Activated B cell treated with CpG ODN at 0.5 μM for 24 hours (primary cell): ENCODE measurements at regions not wholly inside any gene's neighbourhood (a gene's known extent, or its start where the extent isn't known, plus 50 kb on each side); places are given as distances from the start of the nearest gene placed in this dataset.

Source experiments
- ATAC-seq: fragments of 200-7000 bp; cut with Tn5 transposase; one replicate; pipeline ENCODE4 v1.10.0; 2021; ENCODE audit warnings: low read depth, mild to moderate bottlenecking, moderate library complexity
- CTCF ChIA-PET: fragments of 350-600 bp; sonication (Branson Sonifier 250); formaldehyde crosslinking; loops from one replicate; lab custom pipeline; 2021; ENCODE audit warnings: antibody characterized with exemption; lab: Charles Lee
- POLR2A ChIA-PET: fragments of 350-600 bp; sonication (Branson Sonifier 250); formaldehyde crosslinking; loops from one replicate; lab custom pipeline; 2021; ENCODE audit warnings: antibody characterized with exemption; lab: Charles Lee
- DNase-seq: peaks from one replicate; pipeline ENCODE4 v3.0.0; 2022
- H3K27ac Mint-ChIP-seq: one replicate; pipeline ENCODE4 v1.8.0; 2020; ENCODE audit warnings: mixed read lengths
- H3K27me3 Mint-ChIP-seq: one replicate; pipeline ENCODE4 v1.8.0; 2021; ENCODE audit warnings: mixed read lengths
- H3K36me3 Mint-ChIP-seq: one replicate; pipeline ENCODE4 v1.8.0; 2021; ENCODE audit warnings: low read depth, mixed read lengths
- H3K4me1 Mint-ChIP-seq: one replicate; pipeline ENCODE4 v1.8.0; 2021; ENCODE audit warnings: mixed read lengths
- H3K4me3 Mint-ChIP-seq: one replicate; pipeline ENCODE4 v1.8.0; 2020; ENCODE audit warnings: mild to moderate bottlenecking, mixed read lengths
- H3K9me3 Mint-ChIP-seq: one replicate; pipeline ENCODE4 v1.8.0; 2020; ENCODE audit warnings: mixed read lengths
- intact Hi-C: fragments of 100-400 bp; cut with micrococcal nuclease; formaldehyde crosslinking; loops from one replicate; pipeline ENCODE4 v1.15.1; 2024
- TF ChIP-seq, protein P1 (sequence below): fragments of 200-600 bp; IDR thresholded peaks from one replicate; pipeline ENCODE4 v1.8.0; 2022; ENCODE audit warnings: antibody characterized with exemption, mild to moderate bottlenecking

- intact Hi-C loops, result no loop called here
- ATAC-seq, result no peak
- CTCF ChIA-PET, result no interaction called here
- TF ChIP-seq, protein P1, sequence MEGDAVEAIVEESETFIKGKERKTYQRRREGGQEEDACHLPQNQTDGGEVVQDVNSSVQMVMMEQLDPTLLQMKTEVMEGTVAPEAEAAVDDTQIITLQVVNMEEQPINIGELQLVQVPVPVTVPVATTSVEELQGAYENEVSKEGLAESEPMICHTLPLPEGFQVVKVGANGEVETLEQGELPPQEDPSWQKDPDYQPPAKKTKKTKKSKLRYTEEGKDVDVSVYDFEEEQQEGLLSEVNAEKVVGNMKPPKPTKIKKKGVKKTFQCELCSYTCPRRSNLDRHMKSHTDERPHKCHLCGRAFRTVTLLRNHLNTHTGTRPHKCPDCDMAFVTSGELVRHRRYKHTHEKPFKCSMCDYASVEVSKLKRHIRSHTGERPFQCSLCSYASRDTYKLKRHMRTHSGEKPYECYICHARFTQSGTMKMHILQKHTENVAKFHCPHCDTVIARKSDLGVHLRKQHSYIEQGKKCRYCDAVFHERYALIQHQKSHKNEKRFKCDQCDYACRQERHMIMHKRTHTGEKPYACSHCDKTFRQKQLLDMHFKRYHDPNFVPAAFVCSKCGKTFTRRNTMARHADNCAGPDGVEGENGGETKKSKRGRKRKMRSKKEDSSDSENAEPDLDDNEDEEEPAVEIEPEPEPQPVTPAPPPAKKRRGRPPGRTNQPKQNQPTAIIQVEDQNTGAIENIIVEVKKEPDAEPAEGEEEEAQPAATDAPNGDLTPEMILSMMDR, result no peak
- H3K4me3 Mint-ChIP-seq, result no peak overlapping the region
- H3K4me1 Mint-ChIP-seq, result peaks cover 6% of the 10 kb centered on the region
- peaks cover 2% of the 10 kb centered on the region for H3K27me3 Mint-ChIP-seq
- no peak overlapping the region for H3K27ac Mint-ChIP-seq
- no peaks in the 10 kb centered on the region for H3K36me3 Mint-ChIP-seq
- POLR2A ChIA-PET, result no interaction called here
- peaks cover 4% of the 10 kb centered on the region for H3K9me3 Mint-ChIP-seq
- DNase-seq, result no peak
These were observed 52.6 kb upstream of the RNU6ATAC start for GRCh38 chr9:134216961-134217360.

GRCh38 chr9:134217431-134218210, 53.3 kb upstream of the RNU6ATAC start:
- TF ChIP-seq, protein P1, result no peak
- H3K27me3 Mint-ChIP-seq, result peaks cover 2% of the 10 kb centered on the region
- CTCF ChIA-PET, result no interaction called here
- peaks cover 6% of the 10 kb centered on the region for H3K4me1 Mint-ChIP-seq
- H3K36me3 Mint-ChIP-seq, result no peaks in the 10 kb centered on the region
- H3K4me3 Mint-ChIP-seq, result no peak overlapping the region
- no peak for ATAC-seq
- H3K9me3 Mint-ChIP-seq, result peaks cover 4% of the 10 kb centered on the region
- no peak overlapping the region for H3K27ac Mint-ChIP-seq
- DNase-seq, result no peak
- intact Hi-C loops, result no loop called here
- POLR2A ChIA-PET, result no interaction called here

DNA sequence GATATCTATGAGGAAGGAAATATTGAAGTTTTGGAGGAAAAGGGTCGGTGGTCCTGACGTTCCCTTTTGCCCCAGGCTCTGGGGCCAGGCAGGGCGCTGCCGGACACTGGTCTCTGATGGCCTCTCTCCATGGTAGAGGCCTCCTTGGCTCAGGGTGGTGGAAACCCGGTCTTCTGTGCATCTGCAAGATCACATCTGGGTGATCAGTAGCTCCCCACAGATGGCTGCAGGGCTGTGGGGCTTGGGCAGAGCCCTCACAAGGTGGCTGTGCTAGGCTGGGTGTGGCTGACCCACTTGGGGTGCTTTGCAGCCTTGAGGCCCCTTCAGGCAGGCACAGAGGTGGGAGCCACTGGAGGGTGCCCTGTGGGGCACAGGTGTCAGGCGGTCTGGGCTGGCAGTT, 53.9 kb upstream of the RNU6ATAC start:
- ATAC-seq (no peak), DNase-seq (no peak)
- Mint-ChIP-seq H3K36me3 (no peaks in the 10 kb centered on the region), H3K27me3 (peaks cover 2% of the 10 kb centered on the region), H3K4me3 (no peak overlapping the region), H3K4me1 (peaks cover 6% of the 10 kb centered on the region), H3K9me3 (no peaks in the 10 kb centered on the region), H3K27ac (no peak overlapping the region)
- TF ChIP-seq, protein P1, result no peak
- intact Hi-C loops, result no loop called here
- POLR2A ChIA-PET, result no interaction called here
- CTCF ChIA-PET, result no interaction called here

DNA sequence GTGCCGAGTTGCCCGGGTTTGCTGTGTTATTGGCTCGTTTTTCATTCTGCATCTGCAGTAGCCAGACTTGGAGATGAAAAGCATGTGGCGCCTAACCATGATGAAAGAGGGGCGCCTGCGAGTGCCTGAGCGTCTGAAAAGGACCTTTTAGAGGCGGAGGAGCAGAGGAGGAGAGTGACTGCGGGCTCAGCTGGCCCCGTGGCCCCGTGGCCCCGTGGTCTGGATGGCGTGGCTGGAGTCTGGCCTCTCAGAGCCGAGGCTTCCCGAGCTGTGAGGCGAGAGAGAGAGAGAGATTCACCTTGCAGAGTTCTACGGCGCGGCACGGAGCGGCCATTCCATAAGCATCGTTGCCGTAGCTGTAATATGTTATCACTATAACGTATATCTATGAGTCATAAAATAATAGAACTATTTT, 55.3 kb upstream of the RNU6ATAC start:
- peaks cover 2% of the 10 kb centered on the region for H3K27me3 Mint-ChIP-seq
- no peak for ATAC-seq

DNA sequence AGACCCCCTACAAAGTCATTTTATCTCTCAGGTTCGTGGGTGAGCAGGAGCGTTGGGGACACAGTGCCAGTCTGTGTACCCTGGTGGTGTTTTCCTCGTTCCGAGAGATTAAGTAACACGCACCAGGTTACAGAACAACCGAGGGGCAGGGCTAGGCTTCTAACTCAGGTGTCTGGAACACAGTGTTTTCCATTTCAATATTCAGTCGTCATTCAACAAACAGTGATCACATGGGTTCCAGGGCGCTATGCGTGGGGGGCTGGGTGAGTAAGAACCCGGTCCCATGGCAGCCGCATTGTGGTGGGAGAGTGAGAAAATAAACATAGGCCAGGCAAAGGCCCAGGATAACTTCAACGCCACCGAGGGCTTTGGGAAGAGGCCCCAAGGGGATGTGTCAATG, 55.9 kb upstream of the RNU6ATAC start:
- CTCF ChIA-PET, result no interaction called here
- intact Hi-C loops, result no loop called here
- DNase-seq, result no peak
- ATAC-seq, result no peak
- POLR2A ChIA-PET, result no interaction called here
- Mint-ChIP-seq H3K4me3 (no peak overlapping the region), H3K4me1 (peaks cover 6% of the 10 kb centered on the region), H3K27ac (no peak overlapping the region), H3K27me3 (peaks cover 2% of the 10 kb centered on the region), H3K36me3 (no peaks in the 10 kb centered on the region), H3K9me3 (no peaks in the 10 kb centered on the region)
- TF ChIP-seq, protein P1, result no peak

More for the DNA sequence above, 55.3 kb upstream of the RNU6ATAC start:
- no peak overlapping the region for H3K27ac Mint-ChIP-seq
- CTCF ChIA-PET, result no interaction called here
- POLR2A ChIA-PET, result no interaction called here
- TF ChIP-seq, protein P1, result no peak
- DNase-seq, result no peak
- no peaks in the 10 kb centered on the region for H3K9me3 Mint-ChIP-seq
- H3K4me1 Mint-ChIP-seq, result peaks cover 6% of the 10 kb centered on the region
- H3K4me3 Mint-ChIP-seq, result no peak overlapping the region
- intact Hi-C loops, result no loop called here
- H3K36me3 Mint-ChIP-seq, result no peaks in the 10 kb centered on the region
